ENCODE measurements at regions not wholly inside any gene's neighbourhood (a gene's known extent, or its start where the extent isn't known, plus 50 kb on each side); places are given as distances from the start of the nearest gene placed in this dataset.

GRCh38 chr2:103656558-103656957 lies 894.7 kb downstream of the TMEM182 start:
- no peak for TF ChIP-seq EP300 (IDR thresholded peaks at IDR 0.05; ENCODE audit: low read depth)
- no peak for TF ChIP-seq CTCF (IDR thresholded peaks at IDR 0.05)
- no peak for TF ChIP-seq POLR2AphosphoS5 (IDR thresholded peaks at IDR 0.05)
